ENCODE measurements at regions not wholly inside any gene's neighbourhood (a gene's known extent, or its start where the extent isn't known, plus 50 kb on each side); places are given as distances from the start of the nearest gene placed in this dataset.
"Not testable (repeated sequence)": the region's sequence is repeated elsewhere in the genome, so short reads cannot be mapped to it uniquely, and the experiment has no call there.

- DNase-seq; H3K27me3 ChIP-seq; H3K4me3 ChIP-seq; H3K9me3 ChIP-seq; intact Hi-C loops (cut with DNase I); ATAC-seq; H3K4me1 ChIP-seq; H3K27ac ChIP-seq; H3K36me3 ChIP-seq: not testable (repeated sequence)
- 59 to 70% methylated on average over 6 to 9 of the region's 12 CpGs for WGBS, 2 donors
Measured at GRCh38 chr3:198137038-198137835, 177.2 kb downstream of the LMLN start.

- H3K36me3 ChIP-seq; H3K4me3 ChIP-seq; H3K27me3 ChIP-seq; DNase-seq; H3K4me1 ChIP-seq; H3K27ac ChIP-seq; intact Hi-C loops (cut with DNase I); ATAC-seq; H3K9me3 ChIP-seq: not testable (repeated sequence)
- WGBS, 2 donors = 81 to 87% methylated on average over 6 to 7 of the region's 10 CpGs
Measured at GRCh38 chr3:198138205-198138604, 178.2 kb downstream of the LMLN start.

GRCh38 chr3:198139037-198139436 lies 179.0 kb downstream of the LMLN start:
- DNase-seq; H3K9me3 ChIP-seq; H3K4me3 ChIP-seq; H3K27ac ChIP-seq; H3K4me1 ChIP-seq; intact Hi-C loops (cut with DNase I); H3K36me3 ChIP-seq; ATAC-seq; H3K27me3 ChIP-seq: not testable (repeated sequence)
- 18 to 26% methylated on average over 4 of the region's 4 CpGs for WGBS, 2 donors

GRCh38 chr3:198139513-198140167 lies 179.6 kb downstream of the LMLN start:
- peak in 2 of 8 donors; percentile 17 to 41 for ATAC-seq
- H3K9me3 ChIP-seq; H3K27me3 ChIP-seq; DNase-seq; H3K4me1 ChIP-seq; intact Hi-C loops (cut with DNase I); H3K27ac ChIP-seq; H3K36me3 ChIP-seq; H3K4me3 ChIP-seq: not testable (repeated sequence)
- WGBS, 2 donors = 65 to 67% methylated on average over 7 to 8 of the region's 8 CpGs

GRCh38 chr3:198143300-198144137 lies 183.5 kb downstream of the LMLN start:
- H3K36me3 ChIP-seq; H3K27me3 ChIP-seq; ATAC-seq; H3K9me3 ChIP-seq; H3K27ac ChIP-seq; H3K4me1 ChIP-seq; intact Hi-C loops (cut with DNase I); DNase-seq; H3K4me3 ChIP-seq: not testable (repeated sequence)
- WGBS, 2 donors = 62 to 76% methylated on average over 11 of the region's 15 CpGs

- H3K27ac ChIP-seq; H3K4me3 ChIP-seq; intact Hi-C loops (cut with DNase I); H3K27me3 ChIP-seq; H3K4me1 ChIP-seq; H3K36me3 ChIP-seq; H3K9me3 ChIP-seq: not testable (repeated sequence)
- DNase-seq (peak; percentile 11 to 27), ATAC-seq (peak in 4 of 8 donors; percentile 12 to 86 (median 35))
- WGBS, 2 donors = 27 to 43% methylated on average over 3 of the region's 8 CpGs
Measured at GRCh38 chr3:198145231-198145784, 185.3 kb downstream of the LMLN start.

GRCh38 chr3:198146070-198146469 lies 186.1 kb downstream of the LMLN start:
- H3K27me3 ChIP-seq; H3K27ac ChIP-seq; H3K4me3 ChIP-seq; intact Hi-C loops (cut with DNase I); H3K4me1 ChIP-seq; H3K36me3 ChIP-seq; DNase-seq; H3K9me3 ChIP-seq: not testable (repeated sequence)
- peak in 1 of 8 donors; percentile 30 for ATAC-seq
- 71 to 88% methylated on average over 4 of the region's 5 CpGs for WGBS, 2 donors

- H3K27me3 ChIP-seq; H3K27ac ChIP-seq; H3K36me3 ChIP-seq; H3K4me3 ChIP-seq; intact Hi-C loops (cut with DNase I); DNase-seq; H3K4me1 ChIP-seq; H3K9me3 ChIP-seq: not testable (repeated sequence)
- 70 to 75% methylated on average over 8 of the region's 9 CpGs for WGBS, 2 donors
- ATAC-seq = peak in 1 of 8 donors; percentile 3
Measured at GRCh38 chr3:198146559-198147164, 186.6 kb downstream of the LMLN start.

- H3K4me3 ChIP-seq; H3K27me3 ChIP-seq; ATAC-seq; H3K9me3 ChIP-seq; intact Hi-C loops (cut with DNase I); H3K36me3 ChIP-seq; DNase-seq; H3K27ac ChIP-seq: not testable (repeated sequence)
- H3K4me1 ChIP-seq = peaks cover 0 to 10% (median 0%) of the 10 kb centered on the region in 9 donors
- 100% methylated on average over 1 of the region's 3 CpGs for WGBS, 2 donors
Measured at GRCh38 chr3:198147213-198147612, 187.2 kb downstream of the LMLN start.

- H3K36me3 ChIP-seq; H3K27me3 ChIP-seq; DNase-seq; H3K9me3 ChIP-seq; H3K27ac ChIP-seq; ATAC-seq; H3K4me3 ChIP-seq; intact Hi-C loops (cut with DNase I): not testable (repeated sequence)
- WGBS, 2 donors = 59 to 72% methylated on average over 6 of the region's 6 CpGs
- peaks cover 0 to 10% (median 0%) of the 10 kb centered on the region in 9 donors for H3K4me1 ChIP-seq
Measured at GRCh38 chr3:198147993-198148392, 188.0 kb downstream of the LMLN start.

Data from heart right ventricle (tissue), 16 donors.